HEK293 (cell line): ENCODE measurements at regions not wholly inside any gene's neighbourhood (a gene's known extent, or its start where the extent isn't known, plus 50 kb on each side); places are given as distances from the start of the nearest gene placed in this dataset.

Source experiments
- CTCF ChIP-seq: fragments of 450-650 bp; formaldehyde crosslinking; IDR thresholded peaks from 2 replicates; pipeline ENCODE4 v1.5.1; 2016; ENCODE audit warnings: missing biosample characterization, missing genetic modification characterization
- ZNF785 ChIP-seq: fragments of 450-650 bp; formaldehyde crosslinking; IDR thresholded peaks from 2 replicates; pipeline ENCODE4 v1.5.1; 2016; ENCODE audit warnings: missing biosample characterization, missing genetic modification characterization

DNA sequence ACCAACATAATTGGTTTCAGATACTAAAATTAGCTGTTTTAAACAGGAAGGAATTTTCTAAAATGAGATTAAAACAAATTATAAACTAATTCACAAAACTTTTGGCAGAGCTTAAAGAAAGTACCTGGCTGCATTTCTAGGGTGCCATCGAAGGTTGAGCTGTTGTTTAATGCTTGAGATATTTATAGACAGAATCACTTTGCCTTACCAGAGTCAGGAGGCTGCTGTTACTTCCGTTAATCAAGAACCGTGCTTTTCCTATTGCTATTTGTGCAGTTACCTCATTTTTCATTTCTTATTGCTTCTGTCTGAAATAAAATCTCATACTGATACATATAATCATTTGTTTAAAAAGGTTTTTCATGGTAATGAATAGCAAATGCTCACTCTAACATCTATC lies 242.9 kb downstream of the TECRL start:
- TF ChIP-seq ZNF785 (tag by site-specific recombination) (no peak), CTCF (tag by site-specific recombination) (no peak)
